Kidney (tissue), 13 donors: ENCODE measurements at regions not wholly inside any gene's neighbourhood (a gene's known extent, or its start where the extent isn't known, plus 50 kb on each side); places are given as distances from the start of the nearest gene placed in this dataset.

ENCODE experiments used
- DNase-seq, 5 donors: peaks; one replicate each; pipeline ENCODE4 v3.0.0-alpha.2; 2013 to 2020
- FAIRE-seq: peaks from 2 replicates; lab custom pipeline; 2012; peaks lifted over from hg19 to GRCh38; lab: Jason Lieb, UNC
- H3K27ac ChIP-seq, 2 donors: one replicate each; pipeline ENCODE4 v1.7.0; 2013; ENCODE audit warnings: low read depth in 2 of 2, low read length in 2 of 2, inconsistent platforms in 1 of 2
- H3K27me3 ChIP-seq: one replicate; pipeline ENCODE4 v1.7.1; 2013; ENCODE audit warnings: low read length, inconsistent platforms; ENCODE audit not compliant: control insufficient read depth, insufficient read depth
- H3K36me3 ChIP-seq, 3 donors: one replicate each; pipeline versions ENCODE4 v1.7.0 to v1.7.1; 2013; ENCODE audit warnings: low read length in 3 of 3, control low read depth in 1 of 3, inconsistent platforms in 1 of 3; ENCODE audit not compliant: insufficient read depth in 3 of 3, control insufficient read depth in 2 of 3
- H3K4me1 ChIP-seq, 3 donors: one replicate each; pipeline versions ENCODE4 v1.7.0 to v1.7.1; 2013; ENCODE audit warnings: low read length in 3 of 3, inconsistent platforms in 1 of 3, low read depth in 1 of 3; ENCODE audit not compliant: control insufficient read depth in 2 of 3, insufficient read depth in 2 of 3
- H3K4me3 ChIP-seq, 3 donors: one replicate each; pipeline versions ENCODE4 v1.7.0 to v1.8.1; 2013; ENCODE audit warnings: low read length in 3 of 3, control low read depth in 1 of 3, inconsistent platforms in 1 of 3
- H3K9ac ChIP-seq, 3 donors: one replicate each; pipeline versions ENCODE4 v1.7.0 to v1.7.1; 2013; ENCODE audit warnings: low read length in 3 of 3, control low read depth in 1 of 3, inconsistent platforms in 1 of 3
- H3K9me3 ChIP-seq, 3 donors: one replicate each; pipeline versions ENCODE4 v1.7.0 to v1.7.1; 2013; ENCODE audit warnings: low read length in 3 of 3, control low read depth in 1 of 3, inconsistent platforms in 1 of 3; ENCODE audit not compliant: control insufficient read depth in 2 of 3, insufficient read depth in 1 of 3
- CTCF ChIP-seq: IDR thresholded peaks from 3 replicates; pipeline ENCODE4 v1.5.1; 2012; ENCODE audit warnings: mild to moderate bottlenecking, moderate library complexity, borderline replicate concordance; ENCODE audit not compliant: insufficient read depth; ENCODE audit errors: extremely low read depth
- intact Hi-C: fragments of 100-400 bp; cut with DNase I; formaldehyde crosslinking; loops from one replicate; pipeline ENCODE4 v1.11.1; 2022
- donor health status: control.
- donor health status: control.
- donor health status: control.
- donor health status: control.
- donor health status: control.
- donor health status: DM: yes; HTN: yes; CAD: no.
- donor health status: Normal renal cell carcinoma (clear cell type).

- Histone ChIP-seq H3K9me3 (no peaks in the 10 kb centered on the region), H3K36me3 (no peaks in the 10 kb centered on the region), H3K9ac (no peak overlapping the region), H3K27me3 (no peaks in the 10 kb centered on the region), H3K27ac (no peak overlapping the region), H3K4me3 (no peak overlapping the region), H3K4me1 (peaks cover 0 to 2% (median 0%) of the 10 kb centered on the region in 3 donors)
- FAIRE-seq (no peak), DNase-seq (no peak)
- TF ChIP-seq CTCF, result no peak
- intact Hi-C loops, result no loop called here
Measured at GRCh38 chr2:9699139-9700108, 68.6 kb upstream of the YWHAQ start.

DNA sequence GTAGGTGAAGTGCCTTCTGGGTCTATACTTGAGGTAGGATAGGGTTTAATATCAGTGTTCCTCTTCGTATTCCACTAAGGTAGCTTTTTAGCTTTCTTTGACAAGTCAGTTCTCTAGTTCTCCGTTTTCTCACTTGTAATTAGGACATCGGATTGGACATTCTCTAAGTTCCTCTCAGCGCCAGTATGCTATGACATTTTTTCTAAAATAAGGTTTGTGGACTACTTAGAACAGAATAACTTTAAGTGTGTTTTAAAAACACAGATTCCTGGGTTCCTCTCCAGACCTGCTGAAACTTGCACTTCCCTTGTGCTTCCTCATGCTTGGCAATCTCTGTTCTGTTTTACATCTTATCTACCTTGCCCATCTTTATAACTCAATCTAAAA is 69.3 kb upstream of the YWHAQ start:
- DNase-seq, result no peak
- H3K27ac ChIP-seq, result no peak overlapping the region
- peaks cover 0 to 2% (median 0%) of the 10 kb centered on the region in 3 donors for H3K4me1 ChIP-seq
- H3K9ac ChIP-seq, result no peak overlapping the region
- H3K27me3 ChIP-seq, result no peaks in the 10 kb centered on the region
- H3K9me3 ChIP-seq, result no peaks in the 10 kb centered on the region
- FAIRE-seq, result no peak
- TF ChIP-seq CTCF, result no peak
- intact Hi-C loops, result no loop called here
- H3K36me3 ChIP-seq, result no peaks in the 10 kb centered on the region
- H3K4me3 ChIP-seq, result no peak overlapping the region

GRCh38 chr2:9702604-9703084 is 71.8 kb upstream of the YWHAQ start:
- H3K36me3 ChIP-seq, result no peaks in the 10 kb centered on the region
- FAIRE-seq (no peak), DNase-seq (no peak)
- H3K9ac ChIP-seq, result no peak overlapping the region
- no peak overlapping the region for H3K4me3 ChIP-seq
- no peak overlapping the region for H3K27ac ChIP-seq
- TF ChIP-seq CTCF, result no peak
- H3K9me3 ChIP-seq, result no peaks in the 10 kb centered on the region
- no peaks in the 10 kb centered on the region for H3K27me3 ChIP-seq
- intact Hi-C loops, result no loop called here
- H3K4me1 ChIP-seq, result no peaks in the 10 kb centered on the region
